Panc1 (cell line): ENCODE measurements at regions not wholly inside any gene's neighbourhood (a gene's known extent, or its start where the extent isn't known, plus 50 kb on each side); places are given as distances from the start of the nearest gene placed in this dataset.

Source experiments
- ATAC-seq: fragments of 200-7000 bp; cut with Tn5 transposase; 2 replicates; pipeline ENCODE4 v1.9.1; 2020; ENCODE audit warnings: mild to moderate bottlenecking, moderate library complexity
- BruUV-seq: library from RNA; stranded (reverse); fragments of 400-500 nt; replicated peaks from 2 replicates; lab custom pipeline; 2021; lab: Mats Ljungman, UMichigan
- CTCF ChIA-PET: fragments of 300-600 bp; sonication (Branson Sonifier 250); formaldehyde crosslinking; loops from one replicate; lab custom pipeline; 2022; ENCODE audit warnings: antibody characterized with exemption; lab: Charles Lee
- POLR2A ChIA-PET: fragments of 300-600 bp; sonication (Branson Sonifier 250); formaldehyde crosslinking; loops from one replicate; lab custom pipeline; 2022; ENCODE audit warnings: antibody characterized with exemption; lab: Charles Lee
- DNase-seq: peaks from one replicate; pipeline ENCODE4 v3.0.0-alpha.2; 2010; ENCODE audit warnings: low read depth, low spot score
- H3K27ac ChIP-seq: 2 replicates; pipeline ENCODE4 v1.5.1; 2011; ENCODE audit warnings: mild to moderate bottlenecking, low read length, inconsistent platforms
- H3K27me3 ChIP-seq: fragments of 200-500 bp; sonication (Bioruptor generic); 2 replicates; pipeline ENCODE4 v1.6.0; 2014; ENCODE audit warnings: low read length, inconsistent platforms; ENCODE audit not compliant: control insufficient read depth, insufficient read depth
- H3K36me3 ChIP-seq: fragments of 200-500 bp; sonication (Bioruptor generic); 2 replicates; pipeline ENCODE4 v1.5.1; 2014; ENCODE audit warnings: inconsistent platforms, mild to moderate bottlenecking, low read length, moderate library complexity; ENCODE audit not compliant: control insufficient read depth, insufficient read depth
- H3K4me1 ChIP-seq: 2 replicates; pipeline ENCODE4 v1.5.1; 2011; ENCODE audit warnings: inconsistent platforms, mild to moderate bottlenecking, low read length, moderate library complexity; ENCODE audit not compliant: control insufficient read depth, insufficient read depth
- H3K4me3 ChIP-seq, 2 experiments: 2 replicates each; pipeline ENCODE4 v1.5.1; 2011 to 2012; ENCODE audit warnings: low read depth in 2 of 2, low read length in 2 of 2, mild to moderate bottlenecking in 2 of 2, inconsistent platforms in 1 of 2, moderate library complexity in 1 of 2
- H3K9me3 ChIP-seq: fragments of 200-500 bp; sonication (Bioruptor generic); 2 replicates; pipeline ENCODE4 v1.5.1; 2014; ENCODE audit warnings: low read depth, mild to moderate bottlenecking, inconsistent platforms, low read length, moderate library complexity; ENCODE audit not compliant: control insufficient read depth, insufficient read depth
- POLR2AphosphoS5 ChIP-seq: IDR thresholded peaks from 2 replicates; pipeline ENCODE4 v1.6.1; 2012; ENCODE audit warnings: mild to moderate bottlenecking, low read depth, low read length, moderate library complexity
- SIN3A ChIP-seq: IDR thresholded peaks from 2 replicates; pipeline ENCODE4 v1.6.1; 2012; ENCODE audit warnings: low read depth, mild to moderate bottlenecking, low read length, moderate library complexity, borderline replicate concordance; ENCODE audit not compliant: insufficient read depth
- TCF7L2 ChIP-seq: IDR thresholded peaks from 2 replicates; pipeline ENCODE4 v1.6.1; 2011; ENCODE audit warnings: mild to moderate bottlenecking, low read depth, low read length, inconsistent platforms
- in situ Hi-C: cut with HindIII; loops from 2 replicates; pipeline ENCODE4 v1.10.0; 2016; ENCODE audit warnings: low sequenced_read_pairs, low pct_unique_long_range_greater_than_20kb
- intact Hi-C: fragments of 100-400 bp; cut with micrococcal nuclease; formaldehyde crosslinking; loops from one replicate; pipeline ENCODE4 v1.10.0; 2022; ENCODE audit not compliant: unreplicated experiment
- TF ChIP-seq, protein P1 (sequence below): fragments of 450-650 bp; IDR thresholded peaks from 2 replicates; pipeline ENCODE4 v1.5.1; 2017; ENCODE audit warnings: mild to moderate bottlenecking
- TF ChIP-seq, protein P2 (sequence below), 2 experiments: IDR thresholded peaks; 2 replicates each; pipeline ENCODE4 v1.6.1; 2011 to 2012; ENCODE audit warnings: low read depth in 2 of 2, control low read depth in 1 of 2, low read length in 1 of 2, mild to moderate bottlenecking in 1 of 2, moderate library complexity in 1 of 2; ENCODE audit not compliant: insufficient read depth in 1 of 2

DNA sequence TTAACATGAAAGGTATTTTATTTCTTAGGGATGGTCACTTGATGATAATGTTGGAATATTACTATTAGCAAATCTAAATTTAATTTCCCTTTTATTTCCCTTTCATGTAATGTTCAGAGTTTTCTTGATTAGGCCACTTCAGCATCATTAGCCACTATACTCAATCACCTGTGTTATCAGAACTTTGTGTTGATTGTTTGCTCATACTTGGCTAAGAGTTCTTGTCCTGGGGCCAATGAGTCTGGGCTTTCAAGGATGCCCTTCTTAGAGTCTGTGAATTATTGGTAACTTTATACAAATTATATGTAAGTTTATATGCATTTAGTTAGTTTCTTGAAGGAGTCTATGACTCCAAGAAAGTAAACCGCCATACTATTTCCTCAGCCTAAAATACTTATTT, 408.0 kb upstream of the DDX18 start:
- ATAC-seq (no peak), DNase-seq (no peak)
- intact Hi-C loops (no loop called here), in situ Hi-C loops (no loop called here)
- TF ChIP-seq SIN3A: no peak
- Histone ChIP-seq H3K27me3 (no peaks in the 10 kb centered on the region), H3K4me1 (no peaks in the 10 kb centered on the region), H3K4me3 (no peak overlapping the region), H3K27ac (no peak overlapping the region), H3K9me3 (no peaks in the 10 kb centered on the region), H3K36me3 (no peaks in the 10 kb centered on the region)
- ChIA-PET CTCF (no interaction called here), POLR2A (no interaction called here)
- BruUV-seq: no TSS peak

DNA sequence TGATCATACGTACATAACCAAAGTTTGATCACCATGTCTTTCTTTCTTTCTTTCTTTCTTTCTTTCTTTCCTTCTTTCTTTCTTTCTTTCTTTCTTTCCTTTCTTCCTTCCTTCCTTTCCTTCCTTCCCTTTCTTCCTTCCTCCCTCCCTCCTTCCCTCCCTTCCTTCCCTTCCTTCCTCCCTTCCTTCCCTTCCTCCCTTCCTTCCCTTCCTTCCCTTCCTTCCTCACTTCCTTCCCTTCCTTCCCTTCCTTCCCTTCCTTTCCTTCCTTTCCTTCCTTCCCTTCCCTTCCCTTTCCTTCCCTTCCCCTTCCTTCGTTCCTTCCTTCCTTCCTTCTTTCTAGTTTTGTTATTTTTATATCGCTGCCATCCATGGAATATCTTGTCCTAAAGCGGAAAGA, 406.7 kb upstream of the DDX18 start:
- intact Hi-C loops: no loop called here
- BruUV-seq: no TSS peak
- Histone ChIP-seq H3K27me3 (no peaks in the 10 kb centered on the region), H3K4me1 (no peaks in the 10 kb centered on the region), H3K4me3 (no peak overlapping the region), H3K9me3 (no peaks in the 10 kb centered on the region), H3K27ac (no peak overlapping the region), H3K36me3 (no peaks in the 10 kb centered on the region)
- TF ChIP-seq SIN3A (no peak), POLR2AphosphoS5 (no peak), TCF7L2 (no peak)
- TF ChIP-seq, protein P1, sequence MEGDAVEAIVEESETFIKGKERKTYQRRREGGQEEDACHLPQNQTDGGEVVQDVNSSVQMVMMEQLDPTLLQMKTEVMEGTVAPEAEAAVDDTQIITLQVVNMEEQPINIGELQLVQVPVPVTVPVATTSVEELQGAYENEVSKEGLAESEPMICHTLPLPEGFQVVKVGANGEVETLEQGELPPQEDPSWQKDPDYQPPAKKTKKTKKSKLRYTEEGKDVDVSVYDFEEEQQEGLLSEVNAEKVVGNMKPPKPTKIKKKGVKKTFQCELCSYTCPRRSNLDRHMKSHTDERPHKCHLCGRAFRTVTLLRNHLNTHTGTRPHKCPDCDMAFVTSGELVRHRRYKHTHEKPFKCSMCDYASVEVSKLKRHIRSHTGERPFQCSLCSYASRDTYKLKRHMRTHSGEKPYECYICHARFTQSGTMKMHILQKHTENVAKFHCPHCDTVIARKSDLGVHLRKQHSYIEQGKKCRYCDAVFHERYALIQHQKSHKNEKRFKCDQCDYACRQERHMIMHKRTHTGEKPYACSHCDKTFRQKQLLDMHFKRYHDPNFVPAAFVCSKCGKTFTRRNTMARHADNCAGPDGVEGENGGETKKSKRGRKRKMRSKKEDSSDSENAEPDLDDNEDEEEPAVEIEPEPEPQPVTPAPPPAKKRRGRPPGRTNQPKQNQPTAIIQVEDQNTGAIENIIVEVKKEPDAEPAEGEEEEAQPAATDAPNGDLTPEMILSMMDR: no peak
- TF ChIP-seq, protein P2, sequence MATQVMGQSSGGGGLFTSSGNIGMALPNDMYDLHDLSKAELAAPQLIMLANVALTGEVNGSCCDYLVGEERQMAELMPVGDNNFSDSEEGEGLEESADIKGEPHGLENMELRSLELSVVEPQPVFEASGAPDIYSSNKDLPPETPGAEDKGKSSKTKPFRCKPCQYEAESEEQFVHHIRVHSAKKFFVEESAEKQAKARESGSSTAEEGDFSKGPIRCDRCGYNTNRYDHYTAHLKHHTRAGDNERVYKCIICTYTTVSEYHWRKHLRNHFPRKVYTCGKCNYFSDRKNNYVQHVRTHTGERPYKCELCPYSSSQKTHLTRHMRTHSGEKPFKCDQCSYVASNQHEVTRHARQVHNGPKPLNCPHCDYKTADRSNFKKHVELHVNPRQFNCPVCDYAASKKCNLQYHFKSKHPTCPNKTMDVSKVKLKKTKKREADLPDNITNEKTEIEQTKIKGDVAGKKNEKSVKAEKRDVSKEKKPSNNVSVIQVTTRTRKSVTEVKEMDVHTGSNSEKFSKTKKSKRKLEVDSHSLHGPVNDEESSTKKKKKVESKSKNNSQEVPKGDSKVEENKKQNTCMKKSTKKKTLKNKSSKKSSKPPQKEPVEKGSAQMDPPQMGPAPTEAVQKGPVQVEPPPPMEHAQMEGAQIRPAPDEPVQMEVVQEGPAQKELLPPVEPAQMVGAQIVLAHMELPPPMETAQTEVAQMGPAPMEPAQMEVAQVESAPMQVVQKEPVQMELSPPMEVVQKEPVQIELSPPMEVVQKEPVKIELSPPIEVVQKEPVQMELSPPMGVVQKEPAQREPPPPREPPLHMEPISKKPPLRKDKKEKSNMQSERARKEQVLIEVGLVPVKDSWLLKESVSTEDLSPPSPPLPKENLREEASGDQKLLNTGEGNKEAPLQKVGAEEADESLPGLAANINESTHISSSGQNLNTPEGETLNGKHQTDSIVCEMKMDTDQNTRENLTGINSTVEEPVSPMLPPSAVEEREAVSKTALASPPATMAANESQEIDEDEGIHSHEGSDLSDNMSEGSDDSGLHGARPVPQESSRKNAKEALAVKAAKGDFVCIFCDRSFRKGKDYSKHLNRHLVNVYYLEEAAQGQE (IDR thresholded peaks at IDR 0.05; ENCODE audit: insufficient read depth in 1 of 2, low read depth in 2 of 2, low read length in 1 of 2): no peak
- POLR2A ChIA-PET: no interaction called here
- no peak for ATAC-seq
- no peak for DNase-seq
- in situ Hi-C loops: no loop called here
- CTCF ChIA-PET: no interaction called here

DNA sequence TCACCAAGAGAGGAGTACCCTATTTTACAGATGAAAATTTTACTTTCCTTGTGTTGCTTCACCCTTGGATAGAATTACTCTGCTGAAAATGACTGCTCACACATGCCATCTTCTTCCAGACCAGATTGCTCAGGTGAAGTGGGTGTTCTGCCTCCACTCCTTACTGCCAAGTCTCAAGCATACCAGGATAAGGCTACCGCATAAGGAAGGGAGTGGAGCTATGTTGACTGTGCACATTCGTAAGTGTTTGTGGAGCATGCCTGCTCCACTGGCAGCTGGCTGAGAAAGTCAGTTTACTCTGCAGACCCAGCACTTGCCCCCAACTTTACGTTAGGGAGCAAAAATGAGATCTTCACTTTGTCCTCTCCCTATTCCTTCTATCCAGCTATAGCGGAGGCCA, 405.0 kb upstream of the DDX18 start:
- TF ChIP-seq TCF7L2: no peak
- TF ChIP-seq, protein P1: no peak
- TF ChIP-seq SIN3A: no peak
- no peak for TF ChIP-seq POLR2AphosphoS5
- TF ChIP-seq, protein P2 (IDR thresholded peaks at IDR 0.05; ENCODE audit: insufficient read depth in 1 of 2, low read depth in 2 of 2, low read length in 1 of 2): no peak
- Histone ChIP-seq H3K27me3 (no peaks in the 10 kb centered on the region), H3K36me3 (no peaks in the 10 kb centered on the region), H3K9me3 (no peaks in the 10 kb centered on the region), H3K4me1 (no peaks in the 10 kb centered on the region), H3K27ac (no peak overlapping the region), H3K4me3 (no peak overlapping the region)
- in situ Hi-C loops (no loop called here), intact Hi-C loops (no loop called here)
- DNase-seq (no peak), ATAC-seq (no peak)
- CTCF ChIA-PET: no interaction called here
- POLR2A ChIA-PET: no interaction called here
- no TSS peak for BruUV-seq
